HL-60 (cell line): ENCODE measurements at regions not wholly inside any gene's neighbourhood (a gene's known extent, or its start where the extent isn't known, plus 50 kb on each side); places are given as distances from the start of the nearest gene placed in this dataset.

ENCODE experiments used
- CTCF ChIP-seq: IDR thresholded peaks from one replicate; pipeline ENCODE4 v1.5.1; 2011; ENCODE audit warnings: low read length, control low read depth, inconsistent platforms; ENCODE audit not compliant: insufficient read depth
- SPI1 ChIP-seq: IDR thresholded peaks from 2 replicates; pipeline ENCODE4 v1.6.1; 2012; ENCODE audit warnings: low read depth, mild to moderate bottlenecking, borderline replicate concordance

- TF ChIP-seq SPI1 = no peak
- TF ChIP-seq CTCF = no peak
These were observed 122.2 kb upstream of the SYN3 start for GRCh38 chr22:33180356-33180755.
